ENCODE measurements at regions not wholly inside any gene's neighbourhood (a gene's known extent, or its start where the extent isn't known, plus 50 kb on each side); places are given as distances from the start of the nearest gene placed in this dataset.

DNA sequence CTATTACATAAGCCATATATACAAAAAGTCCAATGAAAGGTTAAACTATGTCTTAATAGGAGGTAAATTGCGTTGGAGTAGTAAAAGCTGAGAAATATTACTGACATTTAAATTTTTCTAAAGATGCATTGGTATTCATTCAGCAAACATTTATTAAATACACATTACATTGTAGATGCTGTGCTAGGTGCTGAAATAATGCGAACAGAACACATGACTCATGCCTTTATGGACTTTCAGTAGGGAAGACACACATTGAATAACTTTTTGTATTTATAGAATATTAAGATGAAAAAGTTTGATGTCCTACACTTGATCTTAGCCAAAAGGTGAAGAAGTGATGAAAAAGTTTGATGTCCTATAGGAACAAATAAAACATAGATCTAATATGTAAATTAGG, 871.1 kb upstream of the SLIT2 start:
- no peak for DNase-seq
- no peaks in the 10 kb centered on the region for H3K36me3 ChIP-seq (ENCODE audit: control insufficient read depth, insufficient read depth, low read length)
- no peaks in the 10 kb centered on the region for H3K36me3 Mint-ChIP-seq (ENCODE audit: insufficient read depth, unreplicated experiment)
- no peak overlapping the region for H3K4me3 ChIP-seq (ENCODE audit: low read depth, low read length)
- ChIA-PET CTCF (no interaction called here), POLR2A (no interaction called here)
- no peaks in the 10 kb centered on the region for H3K27me3 ChIP-seq (replicated peaks; ENCODE audit: control insufficient read depth, insufficient read depth, low read length)
- no peak overlapping the region for H3K4me3 Mint-ChIP-seq (ENCODE audit: unreplicated experiment)
- H3K4me1 ChIP-seq, result peaks cover 6% of the 10 kb centered on the region
- no peak overlapping the region for H3K27ac Mint-ChIP-seq (ENCODE audit: unreplicated experiment)
- TF ChIP-seq, protein P1, sequence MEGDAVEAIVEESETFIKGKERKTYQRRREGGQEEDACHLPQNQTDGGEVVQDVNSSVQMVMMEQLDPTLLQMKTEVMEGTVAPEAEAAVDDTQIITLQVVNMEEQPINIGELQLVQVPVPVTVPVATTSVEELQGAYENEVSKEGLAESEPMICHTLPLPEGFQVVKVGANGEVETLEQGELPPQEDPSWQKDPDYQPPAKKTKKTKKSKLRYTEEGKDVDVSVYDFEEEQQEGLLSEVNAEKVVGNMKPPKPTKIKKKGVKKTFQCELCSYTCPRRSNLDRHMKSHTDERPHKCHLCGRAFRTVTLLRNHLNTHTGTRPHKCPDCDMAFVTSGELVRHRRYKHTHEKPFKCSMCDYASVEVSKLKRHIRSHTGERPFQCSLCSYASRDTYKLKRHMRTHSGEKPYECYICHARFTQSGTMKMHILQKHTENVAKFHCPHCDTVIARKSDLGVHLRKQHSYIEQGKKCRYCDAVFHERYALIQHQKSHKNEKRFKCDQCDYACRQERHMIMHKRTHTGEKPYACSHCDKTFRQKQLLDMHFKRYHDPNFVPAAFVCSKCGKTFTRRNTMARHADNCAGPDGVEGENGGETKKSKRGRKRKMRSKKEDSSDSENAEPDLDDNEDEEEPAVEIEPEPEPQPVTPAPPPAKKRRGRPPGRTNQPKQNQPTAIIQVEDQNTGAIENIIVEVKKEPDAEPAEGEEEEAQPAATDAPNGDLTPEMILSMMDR (IDR thresholded peaks at IDR 0.05; ENCODE audit: insufficient read depth in 1 of 2, low read depth in 1 of 2, low read length in 1 of 2, severe bottlenecking in 1 of 2, unreplicated experiment in 1 of 2), result no peak
- H3K4me1 Mint-ChIP-seq (ENCODE audit: low read depth, unreplicated experiment), result peaks cover 8% of the 10 kb centered on the region
- intact Hi-C loops (cut with micrococcal nuclease; ENCODE audit: unreplicated experiment), result no loop called here
- no peaks in the 10 kb centered on the region for H3K9me3 Mint-ChIP-seq (ENCODE audit: unreplicated experiment)
- no TSS peak for BruUV-seq (replicated peaks)
- no peaks in the 10 kb centered on the region for H3K9me3 ChIP-seq
- no peaks in the 10 kb centered on the region for H3K27me3 Mint-ChIP-seq (ENCODE audit: insufficient read depth, unreplicated experiment)

DNA sequence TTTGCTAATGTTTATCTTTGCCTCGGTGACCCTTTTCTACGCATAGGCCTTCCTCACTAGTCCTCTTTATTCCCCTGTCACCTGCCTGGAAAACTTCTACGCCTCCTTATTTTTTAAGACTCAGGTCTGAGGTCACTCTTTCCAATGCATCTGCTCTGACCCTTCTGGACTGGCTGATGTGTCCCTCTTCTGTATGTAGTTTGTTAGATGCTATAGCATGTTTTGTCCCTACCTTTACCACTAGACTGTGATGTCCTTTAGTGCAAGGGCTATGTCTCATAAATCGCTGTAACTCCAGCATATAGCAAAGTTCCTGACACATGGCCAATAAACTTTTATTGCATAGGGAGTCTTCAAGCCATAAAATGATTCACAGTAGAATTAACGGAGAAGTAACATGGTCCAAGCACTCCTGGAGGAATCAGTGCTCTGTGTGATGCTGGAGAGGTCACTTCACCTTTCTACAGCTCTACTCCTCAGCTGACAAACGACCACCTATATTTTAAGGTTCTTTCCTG, 872.5 kb upstream of the SLIT2 start:
- Histone ChIP-seq H3K4me3 (ENCODE audit: low read depth, low read length) (no peak overlapping the region), H3K9me3 (no peaks in the 10 kb centered on the region), H3K36me3 (ENCODE audit: control insufficient read depth, insufficient read depth, low read length) (no peaks in the 10 kb centered on the region), H3K4me1 (peaks cover 13% of the 10 kb centered on the region), H3K27me3 (replicated peaks; ENCODE audit: control insufficient read depth, insufficient read depth, low read length) (no peaks in the 10 kb centered on the region)
- Mint-ChIP-seq H3K36me3 (ENCODE audit: insufficient read depth, unreplicated experiment) (no peaks in the 10 kb centered on the region), H3K27me3 (ENCODE audit: insufficient read depth, unreplicated experiment) (no peaks in the 10 kb centered on the region), H3K4me3 (ENCODE audit: unreplicated experiment) (no peak overlapping the region), H3K4me1 (ENCODE audit: low read depth, unreplicated experiment) (peaks cover 10% of the 10 kb centered on the region), H3K27ac (ENCODE audit: unreplicated experiment) (no peak overlapping the region), H3K9me3 (ENCODE audit: unreplicated experiment) (no peaks in the 10 kb centered on the region)
- ChIA-PET POLR2A (no interaction called here), CTCF (no interaction called here)
- intact Hi-C loops (cut with micrococcal nuclease; ENCODE audit: unreplicated experiment), result no loop called here
- no TSS peak for BruUV-seq (replicated peaks)
- TF ChIP-seq, protein P1 (IDR thresholded peaks at IDR 0.05; ENCODE audit: insufficient read depth in 1 of 2, low read depth in 1 of 2, low read length in 1 of 2, severe bottlenecking in 1 of 2, unreplicated experiment in 1 of 2), result no peak
- no peak for DNase-seq

DNA sequence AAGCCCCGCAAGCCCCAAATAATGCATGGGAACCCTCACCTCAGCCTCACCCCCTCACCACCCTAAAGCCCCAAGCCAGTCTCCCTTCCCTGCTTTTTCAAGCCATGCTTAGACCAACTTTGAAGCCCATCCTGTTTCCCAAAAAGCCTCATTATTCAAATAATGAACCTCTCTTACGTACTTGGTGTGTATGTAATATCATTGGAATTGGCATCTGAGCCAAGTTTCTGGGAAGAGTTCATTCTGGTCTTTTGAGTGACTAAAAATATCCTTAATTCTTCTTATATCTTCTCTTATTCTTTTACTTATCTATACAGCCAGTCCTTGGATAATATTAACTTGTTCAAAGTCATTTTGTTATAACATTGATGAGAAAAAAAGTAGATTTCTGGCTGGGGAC, 875.8 kb upstream of the SLIT2 start:
- intact Hi-C loops (cut with micrococcal nuclease; ENCODE audit: unreplicated experiment), result loop anchor here (1.0 kb wide), 1 partner anchor 53 kb away; no protein-coding TSS in a partner anchor
- Histone ChIP-seq H3K4me1 (peaks cover 13% of the 10 kb centered on the region), H3K36me3 (ENCODE audit: control insufficient read depth, insufficient read depth, low read length) (no peaks in the 10 kb centered on the region), H3K9me3 (no peaks in the 10 kb centered on the region), H3K4me3 (ENCODE audit: low read depth, low read length) (no peak overlapping the region), H3K27me3 (replicated peaks; ENCODE audit: control insufficient read depth, insufficient read depth, low read length) (no peaks in the 10 kb centered on the region)
- ChIA-PET POLR2A (no interaction called here), CTCF (no interaction called here)
- peaks cover 10% of the 10 kb centered on the region for H3K4me1 Mint-ChIP-seq (ENCODE audit: low read depth, unreplicated experiment)
- peak overlapping the region; percentile 33 for H3K27ac Mint-ChIP-seq (ENCODE audit: unreplicated experiment)
- no peaks in the 10 kb centered on the region for H3K9me3 Mint-ChIP-seq (ENCODE audit: unreplicated experiment)
- no peaks in the 10 kb centered on the region for H3K27me3 Mint-ChIP-seq (ENCODE audit: insufficient read depth, unreplicated experiment)
- TF ChIP-seq, protein P1 (IDR thresholded peaks at IDR 0.05; ENCODE audit: insufficient read depth in 1 of 2, low read depth in 1 of 2, low read length in 1 of 2, severe bottlenecking in 1 of 2, unreplicated experiment in 1 of 2), result no peak
- no peak overlapping the region for H3K4me3 Mint-ChIP-seq (ENCODE audit: unreplicated experiment)
- BruUV-seq (replicated peaks), result no TSS peak
- H3K36me3 Mint-ChIP-seq (ENCODE audit: insufficient read depth, unreplicated experiment), result no peaks in the 10 kb centered on the region
- DNase-seq, result no peak

Data from Caco-2 (cell line).